ENCODE measurements at regions not wholly inside any gene's neighbourhood (a gene's known extent, or its start where the extent isn't known, plus 50 kb on each side); places are given as distances from the start of the nearest gene placed in this dataset.
"Not testable (repeated sequence)": the region's sequence is repeated elsewhere in the genome, so short reads cannot be mapped to it uniquely, and the experiment has no call there.

DNA sequence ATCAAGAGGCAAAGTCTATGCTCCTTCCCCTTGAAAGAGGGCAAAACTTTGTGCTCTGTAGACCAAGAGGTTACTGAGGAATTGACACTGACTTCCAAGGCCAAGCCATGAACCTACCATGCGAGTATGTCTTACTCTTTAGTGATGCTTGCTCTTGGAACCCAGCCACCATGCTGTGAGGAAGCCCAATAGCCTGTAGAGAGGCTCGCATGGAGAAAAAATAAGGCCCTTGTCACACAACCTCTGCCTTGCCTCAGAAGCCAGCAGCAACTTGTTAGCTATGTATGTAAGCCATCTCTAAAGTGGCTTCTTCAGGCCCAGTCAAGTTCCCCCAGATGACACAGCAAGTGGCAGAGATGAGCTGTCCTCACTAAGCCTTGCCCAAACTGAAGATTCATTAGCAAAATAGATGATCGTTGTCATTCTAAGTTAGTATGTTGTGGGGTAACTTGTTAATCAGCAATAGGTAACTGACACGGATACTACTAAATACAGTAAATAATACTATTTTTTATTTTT, 66.1 kb upstream of the RGPD5 start:
- Histone ChIP-seq H3K27ac (no peak overlapping the region), H3K36me3 (no peaks in the 10 kb centered on the region), H3K9me3 (peaks cover 0 to 12% (median 0%) of the 10 kb centered on the region in 8 donors), H3K4me1 (no peaks in the 10 kb centered on the region), H3K4me3 (no peak overlapping the region), H3K27me3 (replicated peaks in 1 of 7) (peaks cover 0 to 7% (median 0%) of the 10 kb centered on the region in 7 donors)
- DNase-seq = peak; percentile 18
- 88 to 97% (median 91%) methylated on average over 4 of the region's 4 CpGs for WGBS, 5 donors
- TF ChIP-seq POLR2A (IDR thresholded peaks at IDR 0.05) (no peak), CTCF (IDR thresholded peaks at IDR 0.05 in 8 of 11, conservative IDR thresholded peaks at IDR 0.05 in 3 of 11) (no peak), POLR2AphosphoS5 (IDR thresholded peaks at IDR 0.05) (no peak)
- intact Hi-C loops (cut with DNase I; ENCODE audit: low total_unique reads) = no loop called here

DNA sequence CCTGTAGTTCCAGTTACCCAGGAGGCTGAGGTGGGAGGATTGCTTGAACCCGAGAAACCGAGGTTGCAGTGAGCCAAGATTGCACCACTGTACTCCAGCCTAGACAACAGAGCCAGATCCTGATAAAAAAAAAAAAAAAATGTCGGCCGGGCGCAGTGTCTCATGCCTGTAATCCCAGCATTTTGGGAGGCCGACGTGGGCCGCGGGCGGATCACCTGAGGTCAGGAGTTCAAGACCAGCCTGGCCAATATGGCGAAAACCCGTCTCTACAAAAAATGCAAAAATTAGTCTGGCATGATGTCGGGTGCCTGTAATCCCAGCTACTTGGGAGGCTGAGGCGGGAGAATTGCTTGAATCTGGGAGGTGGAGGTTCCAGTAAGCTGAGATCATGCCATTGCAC, 60.4 kb upstream of the RGPD5 start:
- H3K36me3 ChIP-seq; H3K4me1 ChIP-seq; H3K27ac ChIP-seq; H3K27me3 ChIP-seq (replicated peaks in 1 of 7); intact Hi-C loops (cut with DNase I; ENCODE audit: low total_unique reads); H3K4me3 ChIP-seq; H3K9me3 ChIP-seq; DNase-seq: not testable (repeated sequence)
- WGBS, 5 donors = 87 to 97% (median 93%) methylated on average over 14 of the region's 14 CpGs

DNA sequence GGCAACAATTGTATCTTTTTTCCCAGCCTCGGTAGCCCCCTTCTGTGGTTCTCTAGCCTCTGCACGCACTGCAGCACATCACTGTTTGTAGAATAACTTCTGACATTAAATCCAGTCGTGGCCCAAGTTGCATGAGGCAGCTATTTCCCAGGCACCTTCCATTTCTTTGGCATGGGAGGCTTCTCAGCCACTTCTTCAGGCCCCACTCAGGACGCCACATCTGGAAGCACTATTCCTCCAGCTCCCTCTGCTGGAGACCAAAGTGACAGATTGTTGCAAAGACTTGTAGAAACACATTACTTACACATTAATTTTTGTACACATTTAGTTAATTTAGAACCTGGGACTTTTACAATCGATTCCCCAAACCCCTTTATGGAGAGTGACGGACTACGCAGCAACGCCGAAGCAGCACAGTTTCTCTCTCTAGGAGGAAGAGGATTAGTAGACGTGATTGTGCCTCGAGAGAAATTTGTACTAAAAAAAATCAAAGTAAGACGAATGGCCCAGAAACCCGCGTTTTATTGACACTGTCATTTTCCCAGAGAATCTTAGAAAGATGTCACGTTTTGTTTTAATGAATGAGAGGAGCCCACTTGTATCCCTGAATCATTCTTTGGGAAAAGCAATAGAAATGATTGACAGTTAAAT, 57.8 kb upstream of the RGPD5 start:
- intact Hi-C loops (cut with DNase I; ENCODE audit: low total_unique reads) = no loop called here
- DNase-seq = peak; percentile 31
- no peaks in the 10 kb centered on the region for H3K9me3 ChIP-seq
- no peak overlapping the region for H3K27ac ChIP-seq
- TF ChIP-seq CTCF (IDR thresholded peaks at IDR 0.05 in 8 of 11, conservative IDR thresholded peaks at IDR 0.05 in 3 of 11) = peak in 9 of 11 experiments; percentile 20 to 55 (median 46)
- no peak for TF ChIP-seq POLR2AphosphoS5 (IDR thresholded peaks at IDR 0.05)
- H3K4me3 ChIP-seq = no peak overlapping the region
- no peaks in the 10 kb centered on the region for H3K27me3 ChIP-seq (replicated peaks in 1 of 7)
- H3K36me3 ChIP-seq = no peaks in the 10 kb centered on the region
- WGBS, 5 donors = 61 to 66% (median 62%) methylated on average over 15 of the region's 15 CpGs
- no peaks in the 10 kb centered on the region for H3K4me1 ChIP-seq
